ENCODE measurements at regions not wholly inside any gene's neighbourhood (a gene's known extent, or its start where the extent isn't known, plus 50 kb on each side); places are given as distances from the start of the nearest gene placed in this dataset.

- peaks cover 0 to 5% of the 10 kb centered on the region in 2 experiments for H4K20me1 ChIP-seq (replicated peaks in 1 of 2; ENCODE audit: control insufficient read depth in 1 of 2, insufficient read depth in 2 of 2, low read length in 2 of 2)
- no peak overlapping the region for H3K56ac ChIP-seq (replicated peaks; ENCODE audit: insufficient read length, low read depth, low read length)
- no peak overlapping the region for H2AK5ac ChIP-seq (ENCODE audit: low read depth, low read length)
- no peak overlapping the region for H4K8ac ChIP-seq (ENCODE audit: extremely low read depth, insufficient read depth, low read length)
- H4K5ac ChIP-seq (ENCODE audit: insufficient read length, low read depth, low read length) = no peak overlapping the region
- H3K23ac ChIP-seq (ENCODE audit: insufficient read length) = no peak overlapping the region
- no peaks in the 10 kb centered on the region for H3K27me3 ChIP-seq (replicated peaks in 1 of 4; ENCODE audit: control insufficient read depth in 3 of 4, extremely low read depth in 1 of 4, insufficient read depth in 3 of 4, low read length in 3 of 4)
- H3K23me2 ChIP-seq (ENCODE audit: low read depth, low read length) = peaks cover 6% of the 10 kb centered on the region; the same call in 1 of the 2 replicates
- H3K4me1 ChIP-seq (replicated peaks in 1 of 4; ENCODE audit: control insufficient read depth in 3 of 4, insufficient read depth in 4 of 4, low read length in 3 of 4) = peaks cover 0 to under 1% (median 0%) of the 10 kb centered on the region in 4 experiments; a peak in 1 of 7 replicates
- no peak overlapping the region for H3K9ac ChIP-seq (replicated peaks in 1 of 4; ENCODE audit: extremely low read depth in 1 of 4, low read depth in 3 of 4, low read length in 3 of 4)
- no peak overlapping the region for H2BK120ac ChIP-seq (replicated peaks; ENCODE audit: low read depth, low read length)
- H2BK20ac ChIP-seq (ENCODE audit: low read length) = no peak overlapping the region
- no peak overlapping the region for H2AFZ ChIP-seq (ENCODE audit: low read length)
- 82% methylated on average over 7 of the region's 7 CpGs; no CpG with 5 or more reads in 1 of the 2 experiments for WGBS, 2 experiments (ENCODE audit: extremely low coverage in 1 of 2, insufficient coverage in 1 of 2, insufficient read length in 1 of 2, insufficient replicate concordance in 2 of 2, low coverage in 1 of 2, low lambda C conversion rate in 2 of 2, missing lambda C conversion rate in 1 of 2)
- H2BK12ac ChIP-seq (ENCODE audit: low read depth, low read length) = no peak overlapping the region
- no peak for FAIRE-seq
- no peak overlapping the region for H3K4me3 ChIP-seq (ENCODE audit: extremely low read depth in 1 of 4, insufficient read depth in 2 of 4, low read depth in 3 of 4, low read length in 4 of 4)
- no peak overlapping the region for H3K27ac ChIP-seq (ENCODE audit: low read depth, low read length)
- no peak overlapping the region for H3K14ac ChIP-seq (ENCODE audit: insufficient read length)
- CTCF ChIA-PET (ENCODE audit: partially characterized antibody) = no interaction called here
- no peak overlapping the region for H3K4me2 ChIP-seq (ENCODE audit: insufficient read depth in 1 of 2, low read depth in 2 of 2, low read length in 2 of 2)
- POLR2A ChIA-PET (ENCODE audit: partially characterized antibody) = interaction anchor here (0.6 kb wide), 1 partner anchor 29 kb away, joined by 3 read pairs; no protein-coding TSS in a partner anchor
- no peak overlapping the region for H3K4ac ChIP-seq (replicated peaks; ENCODE audit: insufficient read length, low read depth, low read length)
- H3K79me1 ChIP-seq (ENCODE audit: low read depth, low read length) = no peaks in the 10 kb centered on the region; the same call in 1 of the 2 replicates
- no peak overlapping the region for H2BK5ac ChIP-seq (ENCODE audit: low read depth, low read length)
- H2BK15ac ChIP-seq (ENCODE audit: low read length) = no peak overlapping the region
- no peaks in the 10 kb centered on the region for H3K79me2 ChIP-seq (ENCODE audit: control insufficient read depth in 1 of 2, insufficient read depth in 2 of 2, low read length in 2 of 2)
- H3K18ac ChIP-seq (ENCODE audit: extremely low read depth, low read length) = no peak overlapping the region
- H4K91ac ChIP-seq (replicated peaks; ENCODE audit: insufficient read length, low read length) = no peak overlapping the region
- no peaks in the 10 kb centered on the region; a peak in 1 of 8 replicates for H3K36me3 ChIP-seq (ENCODE audit: control insufficient read depth in 2 of 4, insufficient read depth in 4 of 4, low read length in 3 of 4)
- no peak for DNase-seq (ENCODE audit: low read depth in 1 of 2, low spot score in 2 of 2)
- H3K9me3 ChIP-seq (ENCODE audit: insufficient read depth in 2 of 2, low read depth in 1 of 2, low read length in 1 of 2) = no peaks in the 10 kb centered on the region
- TF ChIP-seq CREB1 (IDR thresholded peaks at IDR 0.05) = no peak
- TF ChIP-seq POLR2AphosphoS5 (IDR thresholded peaks at IDR 0.05; ENCODE audit: low read depth, low read length) = no peak
- no peak for TF ChIP-seq CHD2 (IDR thresholded peaks at IDR 0.05; ENCODE audit: low read length)
- no peak for TF ChIP-seq TAF1 (IDR thresholded peaks at IDR 0.05; ENCODE audit: low read depth, low read length)
- TF ChIP-seq JUND (IDR thresholded peaks at IDR 0.05; ENCODE audit: low read length) = no peak
These were observed 63.1 kb upstream of the BCO1 start for GRCh38 chr16:81175325-81175891.

Measured in H1 (cell line).